ENCODE measurements at regions not wholly inside any gene's neighbourhood (a gene's known extent, or its start where the extent isn't known, plus 50 kb on each side); places are given as distances from the start of the nearest gene placed in this dataset.

- TF ChIP-seq HBP1 (CRISPR knock-in tag; IDR thresholded peaks at IDR 0.05; ENCODE audit: low read depth) (no peak), RERE (CRISPR knock-in tag; IDR thresholded peaks at IDR 0.05; ENCODE audit: low read depth) (no peak), U2AF1 (optimal IDR thresholded peaks at IDR 0.05; ENCODE audit: low read depth, low read length) (no peak), ZNF547 (CRISPR knock-in tag; IDR thresholded peaks at IDR 0.05) (no peak)
- TF ChIP-seq, protein P1, sequence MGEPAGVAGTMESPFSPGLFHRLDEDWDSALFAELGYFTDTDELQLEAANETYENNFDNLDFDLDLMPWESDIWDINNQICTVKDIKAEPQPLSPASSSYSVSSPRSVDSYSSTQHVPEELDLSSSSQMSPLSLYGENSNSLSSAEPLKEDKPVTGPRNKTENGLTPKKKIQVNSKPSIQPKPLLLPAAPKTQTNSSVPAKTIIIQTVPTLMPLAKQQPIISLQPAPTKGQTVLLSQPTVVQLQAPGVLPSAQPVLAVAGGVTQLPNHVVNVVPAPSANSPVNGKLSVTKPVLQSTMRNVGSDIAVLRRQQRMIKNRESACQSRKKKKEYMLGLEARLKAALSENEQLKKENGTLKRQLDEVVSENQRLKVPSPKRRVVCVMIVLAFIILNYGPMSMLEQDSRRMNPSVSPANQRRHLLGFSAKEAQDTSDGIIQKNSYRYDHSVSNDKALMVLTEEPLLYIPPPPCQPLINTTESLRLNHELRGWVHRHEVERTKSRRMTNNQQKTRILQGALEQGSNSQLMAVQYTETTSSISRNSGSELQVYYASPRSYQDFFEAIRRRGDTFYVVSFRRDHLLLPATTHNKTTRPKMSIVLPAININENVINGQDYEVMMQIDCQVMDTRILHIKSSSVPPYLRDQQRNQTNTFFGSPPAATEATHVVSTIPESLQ (CRISPR knock-in tag; conservative IDR thresholded peaks at IDR 0.05), result no peak
- TF ChIP-seq, protein P2, sequence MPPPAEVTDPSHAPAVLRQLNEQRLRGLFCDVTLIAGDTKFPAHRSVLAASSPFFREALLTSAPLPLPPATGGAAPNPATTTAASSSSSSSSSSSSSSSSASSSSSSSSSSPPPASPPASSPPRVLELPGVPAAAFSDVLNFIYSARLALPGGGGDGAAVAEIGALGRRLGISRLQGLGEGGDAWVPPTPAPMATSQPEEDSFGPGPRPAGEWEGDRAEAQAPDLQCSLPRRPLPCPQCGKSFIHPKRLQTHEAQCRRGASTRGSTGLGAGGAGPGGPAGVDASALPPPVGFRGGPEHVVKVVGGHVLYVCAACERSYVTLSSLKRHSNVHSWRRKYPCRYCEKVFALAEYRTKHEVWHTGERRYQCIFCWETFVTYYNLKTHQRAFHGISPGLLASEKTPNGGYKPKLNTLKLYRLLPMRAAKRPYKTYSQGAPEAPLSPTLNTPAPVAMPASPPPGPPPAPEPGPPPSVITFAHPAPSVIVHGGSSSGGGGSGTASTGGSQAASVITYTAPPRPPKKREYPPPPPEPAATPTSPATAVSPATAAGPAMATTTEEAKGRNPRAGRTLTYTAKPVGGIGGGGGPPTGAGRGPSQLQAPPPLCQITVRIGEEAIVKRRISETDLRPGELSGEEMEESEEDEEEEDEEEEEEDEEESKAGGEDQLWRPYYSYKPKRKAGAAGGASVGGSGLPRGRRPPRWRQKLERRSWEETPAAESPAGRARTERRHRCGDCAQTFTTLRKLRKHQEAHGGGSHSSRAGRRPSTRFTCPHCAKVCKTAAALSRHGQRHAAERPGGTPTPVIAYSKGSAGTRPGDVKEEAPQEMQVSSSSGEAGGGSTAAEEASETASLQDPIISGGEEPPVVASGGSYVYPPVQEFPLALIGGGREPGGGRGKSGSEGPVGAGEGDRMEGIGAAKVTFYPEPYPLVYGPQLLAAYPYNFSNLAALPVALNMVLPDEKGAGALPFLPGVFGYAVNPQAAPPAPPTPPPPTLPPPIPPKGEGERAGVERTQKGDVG (CRISPR knock-in tag; IDR thresholded peaks at IDR 0.05; ENCODE audit: borderline replicate concordance), result no peak
- TF ChIP-seq, protein P3, sequence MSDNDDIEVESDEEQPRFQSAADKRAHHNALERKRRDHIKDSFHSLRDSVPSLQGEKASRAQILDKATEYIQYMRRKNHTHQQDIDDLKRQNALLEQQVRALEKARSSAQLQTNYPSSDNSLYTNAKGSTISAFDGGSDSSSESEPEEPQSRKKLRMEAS (IDR thresholded peaks at IDR 0.05), result no peak
These were observed 332.5 kb upstream of the TBL1XR1 start (continued) for GRCh38 chr3:177529716-177530335.
